HG02571 (cell line): ENCODE measurements at regions not wholly inside any gene's neighbourhood (a gene's known extent, or its start where the extent isn't known, plus 50 kb on each side); places are given as distances from the start of the nearest gene placed in this dataset.

ENCODE experiments used
- ATAC-seq: cut with Tn5 transposase; IDR thresholded peaks from one replicate; pipeline ENCODE4 v1.9.1; 2021; ENCODE audit warnings: mild to moderate bottlenecking, moderate library complexity; ENCODE audit not compliant: unreplicated experiment

GRCh38 chr2:16051841-16052564 lies 111.7 kb downstream of the MYCN start:
- no peak for ATAC-seq

- ATAC-seq: no peak
Observed at GRCh38 chr2:16050908-16051489, 110.6 kb downstream of the MYCN start.

- no peak for ATAC-seq
Observed at GRCh38 chr2:16050261-16050907, 110.0 kb downstream of the MYCN start.

GRCh38 chr2:16049406-16049805 lies 109.1 kb downstream of the MYCN start:
- no peak for ATAC-seq

- ATAC-seq: no peak
Observed at GRCh38 chr2:16048466-16048865, 108.1 kb downstream of the MYCN start.

GRCh38 chr2:16047701-16048100 lies 107.4 kb downstream of the MYCN start:
- no peak for ATAC-seq

- ATAC-seq: no peak
Observed at GRCh38 chr2:16046649-16047048, 106.3 kb downstream of the MYCN start.

- ATAC-seq: no peak
Observed at GRCh38 chr2:16045653-16046352, 105.5 kb downstream of the MYCN start.

- no peak for ATAC-seq
Observed at GRCh38 chr2:16044946-16045456, 104.7 kb downstream of the MYCN start.

- no peak for ATAC-seq
Observed at GRCh38 chr2:16043627-16044026, 103.3 kb downstream of the MYCN start.

- ATAC-seq: no peak
Observed at GRCh38 chr2:16043192-16043591, 102.8 kb downstream of the MYCN start.

GRCh38 chr2:16042201-16042700 lies 101.9 kb downstream of the MYCN start:
- ATAC-seq: no peak

- ATAC-seq: no peak
Observed at GRCh38 chr2:16040271-16041010, 100.1 kb downstream of the MYCN start.

- ATAC-seq: no peak
Observed at GRCh38 chr2:16039823-16040222, 99.5 kb downstream of the MYCN start.

GRCh38 chr2:16039055-16039454 lies 98.7 kb downstream of the MYCN start:
- no peak for ATAC-seq

GRCh38 chr2:16038621-16039020 lies 98.3 kb downstream of the MYCN start:
- no peak for ATAC-seq

- no peak for ATAC-seq
Observed at GRCh38 chr2:16037808-16038457, 97.6 kb downstream of the MYCN start.

- ATAC-seq: no peak
Observed at GRCh38 chr2:16036951-16037350, 96.6 kb downstream of the MYCN start.

GRCh38 chr2:16035747-16036745 lies 95.7 kb downstream of the MYCN start:
- ATAC-seq: no peak
